Fibroblast of lung (primary cell): ENCODE measurements at regions not wholly inside any gene's neighbourhood (a gene's known extent, or its start where the extent isn't known, plus 50 kb on each side); places are given as distances from the start of the nearest gene placed in this dataset.

Experiments
- DNase-seq, 2 donors: peaks; one replicate each; pipeline versions ENCODE4 v3.0.0 to v3.0.0-alpha.2; 2010; ENCODE audit warnings: low read depth in 2 of 2
- H2AFZ ChIP-seq: 2 replicates; pipeline ENCODE4 v1.5.1; 2012; ENCODE audit warnings: low read length, control low read depth, inconsistent platforms
- H3K27ac ChIP-seq: 2 replicates; pipeline ENCODE4 v1.5.1; 2011; ENCODE audit warnings: low read length, control low read depth; ENCODE audit not compliant: insufficient read depth
- H3K27me3 ChIP-seq: 2 replicates; pipeline ENCODE4 v1.5.1; 2011; ENCODE audit warnings: mild to moderate bottlenecking, low read length; ENCODE audit not compliant: control insufficient read depth, insufficient read depth
- H3K36me3 ChIP-seq: 2 replicates; pipeline ENCODE4 v1.5.1; 2011; ENCODE audit warnings: low read length; ENCODE audit not compliant: control insufficient read depth, insufficient read depth
- H3K4me1 ChIP-seq: 2 replicates; pipeline ENCODE4 v1.5.1; 2011; ENCODE audit warnings: low read length; ENCODE audit not compliant: control insufficient read depth, insufficient read depth; ENCODE audit errors: extremely low read depth
- H3K4me2 ChIP-seq: 2 replicates; pipeline ENCODE4 v1.5.1; 2011; ENCODE audit warnings: low read length, control low read depth; ENCODE audit not compliant: insufficient read depth; ENCODE audit errors: extremely low read depth
- H3K4me3 ChIP-seq, 4 experiments: fragments of 200-600 bp in 1 of 4; sonication (generic) in 1 of 4; replicated peaks in 1 of 4; 2 replicates each; pipeline ENCODE4 v1.5.1; 2011 to 2016; ENCODE audit warnings: low read length in 4 of 4, low read depth in 3 of 4, mild to moderate bottlenecking in 3 of 4, control low read depth in 2 of 4, inconsistent platforms in 1 of 4, mixed read lengths in 1 of 4; ENCODE audit not compliant: insufficient read depth in 1 of 4; ENCODE audit errors: control extremely low read depth in 1 of 4
- H3K79me2 ChIP-seq: 2 replicates; pipeline ENCODE4 v1.5.1; 2012; ENCODE audit warnings: mild to moderate bottlenecking, low read length, inconsistent platforms; ENCODE audit not compliant: control insufficient read depth, insufficient read depth
- H3K9ac ChIP-seq: 2 replicates; pipeline ENCODE4 v1.5.1; 2011; ENCODE audit warnings: mild to moderate bottlenecking, low read length, control low read depth; ENCODE audit not compliant: insufficient read depth
- H3K9me3 ChIP-seq: 2 replicates; pipeline ENCODE4 v1.5.1; 2012; ENCODE audit warnings: low read depth, low read length; ENCODE audit not compliant: control insufficient read depth, insufficient read depth
- H4K20me1 ChIP-seq: 2 replicates; pipeline ENCODE4 v1.5.1; 2011; ENCODE audit warnings: low read length; ENCODE audit not compliant: control insufficient read depth, insufficient read depth; ENCODE audit errors: extremely low read depth
- EZH2 ChIP-seq: IDR thresholded peaks from 2 replicates; pipeline ENCODE4 v1.5.1; 2012; ENCODE audit warnings: low read length, control low read depth, mild to moderate bottlenecking; ENCODE audit errors: missing control alignments
- TF ChIP-seq, protein P1 (sequence below), 2 donors: IDR thresholded peaks in 1 of 2; conservative IDR thresholded peaks in 1 of 2; 1 replicate in 1 of 2; 2 replicates in 1 of 2; pipeline ENCODE4 v1.5.1; 2011 to 2012; ENCODE audit warnings: low read length in 2 of 2, control low read depth in 1 of 2, inconsistent platforms in 1 of 2, low read depth in 1 of 2, mild to moderate bottlenecking in 1 of 2

- TF ChIP-seq, protein P1, sequence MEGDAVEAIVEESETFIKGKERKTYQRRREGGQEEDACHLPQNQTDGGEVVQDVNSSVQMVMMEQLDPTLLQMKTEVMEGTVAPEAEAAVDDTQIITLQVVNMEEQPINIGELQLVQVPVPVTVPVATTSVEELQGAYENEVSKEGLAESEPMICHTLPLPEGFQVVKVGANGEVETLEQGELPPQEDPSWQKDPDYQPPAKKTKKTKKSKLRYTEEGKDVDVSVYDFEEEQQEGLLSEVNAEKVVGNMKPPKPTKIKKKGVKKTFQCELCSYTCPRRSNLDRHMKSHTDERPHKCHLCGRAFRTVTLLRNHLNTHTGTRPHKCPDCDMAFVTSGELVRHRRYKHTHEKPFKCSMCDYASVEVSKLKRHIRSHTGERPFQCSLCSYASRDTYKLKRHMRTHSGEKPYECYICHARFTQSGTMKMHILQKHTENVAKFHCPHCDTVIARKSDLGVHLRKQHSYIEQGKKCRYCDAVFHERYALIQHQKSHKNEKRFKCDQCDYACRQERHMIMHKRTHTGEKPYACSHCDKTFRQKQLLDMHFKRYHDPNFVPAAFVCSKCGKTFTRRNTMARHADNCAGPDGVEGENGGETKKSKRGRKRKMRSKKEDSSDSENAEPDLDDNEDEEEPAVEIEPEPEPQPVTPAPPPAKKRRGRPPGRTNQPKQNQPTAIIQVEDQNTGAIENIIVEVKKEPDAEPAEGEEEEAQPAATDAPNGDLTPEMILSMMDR (conservative IDR thresholded peaks at IDR 0.05 in 1 of 2, IDR thresholded peaks at IDR 0.05 in 1 of 2; ENCODE audit: low read depth in 1 of 2, low read length in 2 of 2), result no peak
- TF ChIP-seq EZH2, result no peak
- Histone ChIP-seq H3K79me2 (no peaks in the 10 kb centered on the region), H4K20me1 (peaks cover 1% of the 10 kb centered on the region), H3K4me1 (no peaks in the 10 kb centered on the region), H3K9me3 (no peaks in the 10 kb centered on the region), H3K4me2 (no peak overlapping the region), H3K27me3 (no peaks in the 10 kb centered on the region), H3K36me3 (no peaks in the 10 kb centered on the region), H3K4me3 (no peak overlapping the region), H2AFZ (no peak overlapping the region), H3K9ac (no peak overlapping the region), H3K27ac (no peak overlapping the region)
- DNase-seq, result no peak
Measured at GRCh38 chr7:10104292-10104691, 869.4 kb upstream of the PHF14 start.

- H3K79me2 ChIP-seq, result no peaks in the 10 kb centered on the region
- H3K9me3 ChIP-seq, result no peaks in the 10 kb centered on the region
- no peak overlapping the region for H3K4me2 ChIP-seq
- no peaks in the 10 kb centered on the region for H3K36me3 ChIP-seq
- H4K20me1 ChIP-seq, result peaks cover 1% of the 10 kb centered on the region
- no peak overlapping the region for H3K4me3 ChIP-seq
- no peak for DNase-seq
- H2AFZ ChIP-seq, result no peak overlapping the region
- no peak overlapping the region for H3K27ac ChIP-seq
- no peaks in the 10 kb centered on the region for H3K4me1 ChIP-seq
- TF ChIP-seq, protein P1 (conservative IDR thresholded peaks at IDR 0.05 in 1 of 2, IDR thresholded peaks at IDR 0.05 in 1 of 2; ENCODE audit: low read depth in 1 of 2, low read length in 2 of 2), result no peak
- TF ChIP-seq EZH2, result no peak
- no peaks in the 10 kb centered on the region for H3K27me3 ChIP-seq
- H3K9ac ChIP-seq, result no peak overlapping the region
Measured at GRCh38 chr7:10106609-10107008, 867.1 kb upstream of the PHF14 start.

GRCh38 chr7:10116511-10116910 is 857.2 kb upstream of the PHF14 start:
- Histone ChIP-seq H3K9ac (no peak overlapping the region), H3K79me2 (no peaks in the 10 kb centered on the region), H3K27me3 (no peaks in the 10 kb centered on the region), H3K4me2 (no peak overlapping the region), H4K20me1 (no peaks in the 10 kb centered on the region), H3K36me3 (no peaks in the 10 kb centered on the region), H3K4me3 (no peak overlapping the region), H3K4me1 (no peaks in the 10 kb centered on the region), H2AFZ (no peak overlapping the region), H3K27ac (no peak overlapping the region), H3K9me3 (no peaks in the 10 kb centered on the region)
- no peak for DNase-seq
- TF ChIP-seq EZH2, result no peak
- TF ChIP-seq, protein P1 (conservative IDR thresholded peaks at IDR 0.05 in 1 of 2, IDR thresholded peaks at IDR 0.05 in 1 of 2; ENCODE audit: low read depth in 1 of 2, low read length in 2 of 2), result no peak
